HCT116 (cell line): ENCODE measurements at regions not wholly inside any gene's neighbourhood (a gene's known extent, or its start where the extent isn't known, plus 50 kb on each side); places are given as distances from the start of the nearest gene placed in this dataset.

Experiments
- ATAC-seq: fragments of 200-7000 bp; cut with Tn5 transposase; 2 replicates; pipeline ENCODE4 v1.9.1; 2020; ENCODE audit warnings: mild to moderate bottlenecking, moderate library complexity
- BruUV-seq: library from RNA; stranded (reverse); fragments of 400-500 nt; replicated peaks from 2 replicates; lab custom pipeline; 2021; lab: Mats Ljungman, UMichigan
- CTCF ChIA-PET: fragments of 300-600 bp; sonication (Branson Sonifier 250); formaldehyde crosslinking; loops from one replicate; lab custom pipeline; 2021; ENCODE audit warnings: antibody characterized with exemption; lab: Charles Lee
- POLR2A ChIA-PET: fragments of 300-600, 350-600 bp; sonication (Branson Sonifier 250); formaldehyde crosslinking; loops from one replicate; lab custom pipeline; 2021; ENCODE audit warnings: antibody characterized with exemption; lab: Charles Lee
- RAD21 ChIA-PET, 2 experiments: fragments of 300-600 bp; sonication (Branson Sonifier 250); formaldehyde crosslinking; loops; one replicate each; lab custom pipeline; 2023; ENCODE audit warnings: low total read pairs in 2 of 2; ENCODE audit not compliant: uncharacterized antibody in 2 of 2, unreplicated experiment in 2 of 2, low non-redundant PET in 1 of 2; lab: Charles Lee
- DNase-seq: peaks from one replicate; pipeline ENCODE4 v3.0.0-alpha.2; 2010; ENCODE audit warnings: low read depth, low spot score
- H2AFZ ChIP-seq: fragments of 200-600 bp; shearing (Covaris generic), sonication (generic); 2 replicates; pipeline ENCODE4 v1.6.1; 2017; ENCODE audit warnings: low read depth, mixed run types, mixed read lengths, antibody characterized with exemption, low read length; ENCODE audit not compliant: poor library complexity, severe bottlenecking
- H3K27ac ChIP-seq: 2 replicates; pipeline ENCODE4 v1.5.1; 2012; ENCODE audit warnings: low read depth, low read length
- H3K27me3 ChIP-seq: fragments of 200-600 bp; sonication (generic); 2 replicates; pipeline ENCODE4 v1.6.1; 2016; ENCODE audit warnings: mixed run types, low read length, mixed read lengths; ENCODE audit not compliant: insufficient read depth
- H3K36me3 ChIP-seq, 2 experiments: fragments of 200-500 bp in 1 of 2; fragments of 200-600 bp in 1 of 2; sonication (Bioruptor generic) in 1 of 2; sonication (generic) in 1 of 2; 2 replicates each; pipeline versions ENCODE4 v1.5.1 to v1.6.1; 2014 to 2016; ENCODE audit warnings: low read length in 2 of 2, inconsistent platforms in 1 of 2, mixed read lengths in 1 of 2, mixed run types in 1 of 2; ENCODE audit not compliant: insufficient read depth in 2 of 2, control insufficient read depth in 1 of 2
- H3K4me1 ChIP-seq, 2 experiments: fragments of 200-600 bp in 1 of 2; sonication (generic) in 1 of 2; 2 replicates each; pipeline versions ENCODE4 v1.5.1 to v1.6.1; 2012 to 2017; ENCODE audit warnings: low read length in 2 of 2, inconsistent platforms in 1 of 2, mild to moderate bottlenecking in 1 of 2, mixed read lengths in 1 of 2, mixed run types in 1 of 2, moderate library complexity in 1 of 2; ENCODE audit not compliant: insufficient read depth in 2 of 2, control insufficient read depth in 1 of 2
- H3K4me2 ChIP-seq: fragments of 200-600 bp; sonication (generic); 2 replicates; pipeline ENCODE4 v1.6.1; 2017; ENCODE audit warnings: mixed run types, low read length, mixed read lengths
- H3K4me3 ChIP-seq, 2 experiments: fragments of 200-600 bp in 1 of 2; sonication (generic) in 1 of 2; replicated peaks in 1 of 2; 2 replicates each; pipeline ENCODE4 v1.5.1; 2011 to 2016; ENCODE audit warnings: low read length in 2 of 2, control low read depth in 1 of 2, low read depth in 1 of 2, mild to moderate bottlenecking in 1 of 2, mixed read lengths in 1 of 2, mixed run types in 1 of 2
- H3K79me2 ChIP-seq: fragments of 200-600 bp; sonication (generic); 2 replicates; pipeline ENCODE4 v1.6.1; 2017; ENCODE audit warnings: mild to moderate bottlenecking, mixed run types, low read length, moderate library complexity, mixed read lengths; ENCODE audit not compliant: insufficient read depth
- H3K9ac ChIP-seq: fragments of 200-600 bp; sonication (generic); 2 replicates; pipeline ENCODE4 v1.6.1; 2016; ENCODE audit warnings: low read length, mixed read lengths
- H3K9me2 ChIP-seq: fragments of 200-600 bp; sonication (generic), shearing (Covaris generic); 2 replicates; pipeline ENCODE4 v1.6.1; 2017; ENCODE audit warnings: mixed run types, mild to moderate bottlenecking, moderate library complexity; ENCODE audit not compliant: insufficient read depth
- H3K9me3 ChIP-seq, 2 experiments: fragments of 200-500 bp in 1 of 2; fragments of 200-600 bp in 1 of 2; sonication (Bioruptor generic) in 1 of 2; sonication (generic) in 1 of 2; 2 replicates each; pipeline ENCODE4 v1.6.1; 2014 to 2017; ENCODE audit warnings: low read length in 2 of 2, mixed read lengths in 2 of 2, inconsistent platforms in 1 of 2, low read depth in 1 of 2, mild to moderate bottlenecking in 1 of 2, mixed run types in 1 of 2, moderate library complexity in 1 of 2; ENCODE audit not compliant: control insufficient read depth in 1 of 2, insufficient read depth in 1 of 2
- H4K20me1 ChIP-seq: fragments of 200-600 bp; sonication (generic), shearing (Covaris generic); 2 replicates; pipeline ENCODE4 v1.6.1; 2017; ENCODE audit warnings: mixed run types, mild to moderate bottlenecking, moderate library complexity; ENCODE audit not compliant: insufficient read depth
- CBX3 ChIP-seq: IDR thresholded peaks from 2 replicates; pipeline ENCODE4 v1.6.1; 2012; ENCODE audit warnings: low read depth
- CEBPB ChIP-seq: IDR thresholded peaks from 2 replicates; pipeline ENCODE4 v1.6.1; 2012; ENCODE audit warnings: low read depth
- CTCF ChIP-seq, 3 experiments: fragments of 200-600 bp in 1 of 3; sonication (generic) in 1 of 3; IDR thresholded peaks in 2 of 3; conservative IDR thresholded peaks in 1 of 3; 2 replicates each; pipeline ENCODE4 v1.5.1; 2012 to 2017; ENCODE audit warnings: low read depth in 2 of 3, low read length in 2 of 3, antibody characterized with exemption in 1 of 3, borderline replicate concordance in 1 of 3, control low read depth in 1 of 3, mild to moderate bottlenecking in 1 of 3, mixed read lengths in 1 of 3, mixed run types in 1 of 3, moderate library complexity in 1 of 3; ENCODE audit not compliant: insufficient read depth in 1 of 3
- ELF1 ChIP-seq: IDR thresholded peaks from 2 replicates; pipeline ENCODE4 v1.6.1; 2012; ENCODE audit warnings: low read depth, borderline replicate concordance
- EZH2 ChIP-seq: fragments of 200-600 bp; sonication (generic); IDR thresholded peaks from 2 replicates; pipeline ENCODE4 v1.6.1; 2017; ENCODE audit warnings: antibody characterized with exemption, mixed run types
- FOSL1 ChIP-seq: IDR thresholded peaks from 2 replicates; pipeline ENCODE4 v1.6.1; 2012; ENCODE audit warnings: low read depth
- JUND ChIP-seq: IDR thresholded peaks from 2 replicates; pipeline ENCODE4 v1.6.1; 2012
- RAD21 ChIP-seq: IDR thresholded peaks from 2 replicates; pipeline ENCODE4 v1.6.1; 2012; ENCODE audit warnings: low read depth, mild to moderate bottlenecking
- YY1 ChIP-seq: IDR thresholded peaks from 2 replicates; pipeline ENCODE4 v1.6.1; 2011; ENCODE audit warnings: low read length, low read depth, moderate library complexity, mild to moderate bottlenecking; ENCODE audit not compliant: insufficient replicate concordance; ENCODE audit errors: extremely low read depth
- intact Hi-C: fragments of 100-400 bp; cut with micrococcal nuclease; formaldehyde crosslinking; loops from 2 replicates; pipeline ENCODE4 v1.10.0; 2022
- TF ChIP-seq, protein P1 (sequence below): IDR thresholded peaks from 2 replicates; pipeline ENCODE4 v1.6.1; 2012
- TF ChIP-seq, protein P2 (sequence below): IDR thresholded peaks from 2 replicates; pipeline ENCODE4 v1.6.1; 2012
- TF ChIP-seq, protein P3 (sequence below): IDR thresholded peaks from 2 replicates; pipeline ENCODE4 v1.6.1; 2011; ENCODE audit warnings: mild to moderate bottlenecking, low read length, moderate library complexity; ENCODE audit not compliant: insufficient replicate concordance; ENCODE audit errors: extremely low read depth

- TF ChIP-seq CTCF (IDR thresholded peaks at IDR 0.05 in 2 of 3, conservative IDR thresholded peaks at IDR 0.05 in 1 of 3; ENCODE audit: borderline replicate concordance in 1 of 3, insufficient read depth in 1 of 3, low read depth in 2 of 3, low read length in 2 of 3) = no peak
- TF ChIP-seq YY1 = no peak
- no peak for TF ChIP-seq FOSL1
- TF ChIP-seq, protein P1, sequence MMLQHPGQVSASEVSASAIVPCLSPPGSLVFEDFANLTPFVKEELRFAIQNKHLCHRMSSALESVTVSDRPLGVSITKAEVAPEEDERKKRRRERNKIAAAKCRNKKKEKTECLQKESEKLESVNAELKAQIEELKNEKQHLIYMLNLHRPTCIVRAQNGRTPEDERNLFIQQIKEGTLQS = no peak
- TF ChIP-seq CEBPB = no peak
- TF ChIP-seq, protein P2, sequence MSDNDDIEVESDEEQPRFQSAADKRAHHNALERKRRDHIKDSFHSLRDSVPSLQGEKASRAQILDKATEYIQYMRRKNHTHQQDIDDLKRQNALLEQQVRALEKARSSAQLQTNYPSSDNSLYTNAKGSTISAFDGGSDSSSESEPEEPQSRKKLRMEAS = no peak
These were observed 386.5 kb downstream of the INHBA start (continued) for GRCh38 chr7:41316410-41316809.

DNA sequence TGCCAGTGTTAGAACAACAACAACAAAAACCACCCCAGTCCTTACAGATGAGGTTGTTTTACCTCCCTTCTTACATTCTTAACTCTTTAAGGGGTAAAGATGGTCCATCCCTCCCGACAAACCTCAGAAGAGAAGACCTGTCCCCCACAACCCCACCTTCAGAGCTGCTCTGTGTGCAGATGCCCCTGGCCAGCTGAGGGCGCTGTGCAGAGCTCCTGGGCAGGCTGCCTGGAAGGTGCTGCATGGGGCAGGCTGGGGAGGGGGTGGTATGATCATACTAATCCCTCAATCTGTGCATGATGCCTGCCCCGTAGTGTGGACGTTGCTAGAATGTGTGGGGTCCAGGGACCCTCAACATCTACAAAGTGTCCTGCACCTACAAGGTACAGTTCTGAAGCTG is 387.1 kb downstream of the INHBA start:
- Histone ChIP-seq H3K4me1 (no peaks in the 10 kb centered on the region), H3K9ac (no peak overlapping the region), H4K20me1 (no peaks in the 10 kb centered on the region), H3K27ac (no peak overlapping the region), H3K4me3 (no peak overlapping the region), H2AFZ (no peak overlapping the region), H3K9me2 (no peaks in the 10 kb centered on the region), H3K4me2 (no peak overlapping the region), H3K79me2 (no peaks in the 10 kb centered on the region), H3K27me3 (no peaks in the 10 kb centered on the region), H3K36me3 (no peaks in the 10 kb centered on the region), H3K9me3 (no peaks in the 10 kb centered on the region; a peak in 1 of 4 replicates)
- DNase-seq (no peak), ATAC-seq (peak; percentile 65; the same call in 1 of the 2 replicates)
- CTCF ChIA-PET = interaction anchor here (1.0 to 1.3 kb wide), 4 partner anchors 12 to 389 kb away, joined by 3 to 4 read pairs (median 3); no protein-coding TSS in a partner anchor
- TF ChIP-seq CBX3 = no peak
- TF ChIP-seq EZH2 = no peak
- TF ChIP-seq JUND = no peak
- peak; percentile 25; the same call in 1 of the 2 replicates for TF ChIP-seq RAD21
- TF ChIP-seq, protein P3, sequence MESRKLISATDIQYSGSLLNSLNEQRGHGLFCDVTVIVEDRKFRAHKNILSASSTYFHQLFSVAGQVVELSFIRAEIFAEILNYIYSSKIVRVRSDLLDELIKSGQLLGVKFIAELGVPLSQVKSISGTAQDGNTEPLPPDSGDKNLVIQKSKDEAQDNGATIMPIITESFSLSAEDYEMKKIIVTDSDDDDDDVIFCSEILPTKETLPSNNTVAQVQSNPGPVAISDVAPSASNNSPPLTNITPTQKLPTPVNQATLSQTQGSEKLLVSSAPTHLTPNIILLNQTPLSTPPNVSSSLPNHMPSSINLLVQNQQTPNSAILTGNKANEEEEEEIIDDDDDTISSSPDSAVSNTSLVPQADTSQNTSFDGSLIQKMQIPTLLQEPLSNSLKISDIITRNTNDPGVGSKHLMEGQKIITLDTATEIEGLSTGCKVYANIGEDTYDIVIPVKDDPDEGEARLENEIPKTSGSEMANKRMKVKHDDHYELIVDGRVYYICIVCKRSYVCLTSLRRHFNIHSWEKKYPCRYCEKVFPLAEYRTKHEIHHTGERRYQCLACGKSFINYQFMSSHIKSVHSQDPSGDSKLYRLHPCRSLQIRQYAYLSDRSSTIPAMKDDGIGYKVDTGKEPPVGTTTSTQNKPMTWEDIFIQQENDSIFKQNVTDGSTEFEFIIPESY = no peak
- TF ChIP-seq ELF1 = no peak
- TF ChIP-seq CTCF (IDR thresholded peaks at IDR 0.05 in 2 of 3, conservative IDR thresholded peaks at IDR 0.05 in 1 of 3; ENCODE audit: borderline replicate concordance in 1 of 3, insufficient read depth in 1 of 3, low read depth in 2 of 3, low read length in 2 of 3) = peak; percentile 12 to 62 (median 58); a peak in 4 of 6 replicates
- RAD21 ChIA-PET = no interaction called here
- BruUV-seq = no TSS peak
- intact Hi-C loops = no loop called here
- POLR2A ChIA-PET = no interaction called here
